IMR-90 (cell line): ENCODE measurements at regions not wholly inside any gene's neighbourhood (a gene's known extent, or its start where the extent isn't known, plus 50 kb on each side); places are given as distances from the start of the nearest gene placed in this dataset.

Experiments
- BHLHE40 ChIP-seq: fragments of 150-350 bp; IDR thresholded peaks from 2 replicates; pipeline ENCODE4 v1.6.1; 2016; ENCODE audit warnings: mild to moderate bottlenecking, low read depth, low read length
- CEBPB ChIP-seq: IDR thresholded peaks from 2 replicates; pipeline ENCODE4 v1.6.1; 2012; ENCODE audit warnings: low read depth, low read length, improper control_type of control experiment
- CHD1 ChIP-seq: IDR thresholded peaks from 2 replicates; pipeline ENCODE4 v1.6.1; 2012; ENCODE audit warnings: low read depth, low read length, improper control_type of control experiment
- CTCF ChIP-seq: conservative IDR thresholded peaks from 2 replicates; pipeline ENCODE4 v1.5.1; 2012; ENCODE audit warnings: mild to moderate bottlenecking, low read depth, low read length, improper control_type of control experiment
- ELK1 ChIP-seq: fragments of 150-350 bp; IDR thresholded peaks from 2 replicates; pipeline ENCODE4 v1.6.1; 2016; ENCODE audit warnings: low read depth, mild to moderate bottlenecking, low read length, moderate library complexity, borderline replicate concordance
- FOS ChIP-seq: fragments of 150-350 bp; IDR thresholded peaks from 2 replicates; pipeline ENCODE4 v1.6.1; 2016; ENCODE audit warnings: low read depth, low read length
- MAFK ChIP-seq: IDR thresholded peaks from 2 replicates; pipeline ENCODE4 v1.6.1; 2012; ENCODE audit warnings: low read depth, low read length, improper control_type of control experiment
- MAZ ChIP-seq: IDR thresholded peaks from 2 replicates; pipeline ENCODE4 v1.6.1; 2012; ENCODE audit warnings: low read depth, mild to moderate bottlenecking, low read length, improper control_type of control experiment, moderate library complexity, borderline replicate concordance
- MXI1 ChIP-seq: IDR thresholded peaks from 2 replicates; pipeline ENCODE4 v1.6.1; 2012; ENCODE audit warnings: low read depth, mild to moderate bottlenecking, low read length, moderate library complexity, borderline replicate concordance
- NFE2L2 ChIP-seq: fragments of 150-350 bp; IDR thresholded peaks from 2 replicates; pipeline ENCODE4 v1.6.1; 2016; ENCODE audit warnings: low read depth, mild to moderate bottlenecking, low read length
- POLR2A ChIP-seq: IDR thresholded peaks from 2 replicates; pipeline ENCODE4 v1.6.1; 2012; ENCODE audit warnings: mild to moderate bottlenecking, low read depth, low read length
- RAD21 ChIP-seq: IDR thresholded peaks from 2 replicates; pipeline ENCODE4 v1.6.1; 2012; ENCODE audit warnings: low read length, improper control_type of control experiment
- SMC3 ChIP-seq: fragments of 150-350 bp; IDR thresholded peaks from 2 replicates; pipeline ENCODE4 v1.6.1; 2016; ENCODE audit warnings: low read depth, mild to moderate bottlenecking, antibody characterized with exemption, low read length, moderate library complexity
- USF2 ChIP-seq: fragments of 150-350 bp; IDR thresholded peaks from 2 replicates; pipeline ENCODE4 v1.6.1; 2017; ENCODE audit warnings: mild to moderate bottlenecking, antibody characterized with exemption, low read length, low read depth

GRCh38 chr1:79667166-79667565 lies 660.6 kb upstream of the ADGRL4 start:
- TF ChIP-seq POLR2A = no peak
- no peak for TF ChIP-seq CHD1
- no peak for TF ChIP-seq USF2
- TF ChIP-seq CTCF = no peak
- no peak for TF ChIP-seq FOS
- no peak for TF ChIP-seq MXI1
- no peak for TF ChIP-seq CEBPB
- TF ChIP-seq NFE2L2 = no peak
- TF ChIP-seq MAFK = no peak
- no peak for TF ChIP-seq RAD21
- TF ChIP-seq BHLHE40 = no peak
- no peak for TF ChIP-seq SMC3
- TF ChIP-seq MAZ = no peak
- TF ChIP-seq ELK1 = no peak
